ENCODE measurements at regions not wholly inside any gene's neighbourhood (a gene's known extent, or its start where the extent isn't known, plus 50 kb on each side); places are given as distances from the start of the nearest gene placed in this dataset.

- Histone ChIP-seq H3K4me2 (ENCODE audit: control insufficient read depth, insufficient read depth) (no peak overlapping the region), H3K27me3 (replicated peaks in 1 of 2; ENCODE audit: control insufficient read depth in 2 of 2, insufficient read depth in 2 of 2, low read length in 1 of 2) (peaks cover 0 to 2% of the 10 kb centered on the region in 2 experiments; a peak in 1 of 4 replicates), H2AFZ (ENCODE audit: control insufficient read depth, low read depth, low read length) (no peak overlapping the region), H3K79me2 (ENCODE audit: control insufficient read depth, insufficient read depth, low read length) (no peaks in the 10 kb centered on the region), H3K36me3 (ENCODE audit: control insufficient read depth in 2 of 2, insufficient read depth in 2 of 2, low read length in 1 of 2) (no peaks in the 10 kb centered on the region), H4K20me1 (ENCODE audit: control insufficient read depth, insufficient read depth) (no peaks in the 10 kb centered on the region), H3K9ac (ENCODE audit: control insufficient read depth, insufficient read depth, low read length) (no peak overlapping the region), H3K4me1 (ENCODE audit: control insufficient read depth, insufficient read depth, low read length) (no peaks in the 10 kb centered on the region), H3K27ac (ENCODE audit: control insufficient read depth, insufficient read depth) (no peak overlapping the region), H3K9me3 (replicated peaks; ENCODE audit: control insufficient read depth, insufficient read depth, low read length) (no peaks in the 10 kb centered on the region), H3K4me3 (no peak overlapping the region)
- TF ChIP-seq POLR2AphosphoS2 (IDR thresholded peaks at IDR 0.05; ENCODE audit: low read depth, low read length) (no peak), ATF7 (IDR thresholded peaks at IDR 0.05; ENCODE audit: low read depth) (no peak), TARDBP (IDR thresholded peaks at IDR 0.05; ENCODE audit: borderline replicate concordance) (no peak), TCF7 (IDR thresholded peaks at IDR 0.05; ENCODE audit: borderline replicate concordance) (no peak), FOXM1 (IDR thresholded peaks at IDR 0.05; ENCODE audit: low read depth, low read length) (no peak), ZNF207 (IDR thresholded peaks at IDR 0.05; ENCODE audit: borderline replicate concordance) (no peak), ATF3 (IDR thresholded peaks at IDR 0.05; ENCODE audit: borderline replicate concordance, extremely low read depth, low read depth, low read length) (no peak), NKRF (conservative IDR thresholded peaks at IDR 0.05) (no peak), PML (IDR thresholded peaks at IDR 0.05; ENCODE audit: low read length) (no peak), RBBP5 (conservative IDR thresholded peaks at IDR 0.05) (no peak), SIN3A (IDR thresholded peaks at IDR 0.05; ENCODE audit: low read depth, low read length) (no peak)
- CTCF ChIA-PET = no interaction called here
- intact Hi-C loops (cut with micrococcal nuclease; ENCODE audit: unreplicated experiment) (no loop called here), in situ Hi-C loops (cut with MboI) (no loop called here)
- 62% methylated on average over 5 of the region's 5 CpGs for WGBS (ENCODE audit: insufficient coverage, insufficient replicate concordance, low lambda C conversion rate, missing lambda C conversion rate)
- SMC1A ChIA-PET (ENCODE audit: uncharacterized antibody, unreplicated experiment) = interaction anchor here (0.5 kb wide), 1 partner anchor 161 kb away, joined by 3 read pairs; no protein-coding TSS in a partner anchor
- FAIRE-seq (no peak), DNase-seq (ENCODE audit: low read depth, low spot score) (no peak), ATAC-seq (no peak)
- POLR2A ChIA-PET = no interaction called here
- RAD21 ChIA-PET (ENCODE audit: unreplicated experiment) = no interaction called here
- BruUV-seq (replicated peaks) = no TSS peak
Observed at GRCh38 chr6:14552891-14553290, 435.3 kb downstream of the CD83 start.

Measured in GM12878 (cell line).